Keratinocyte (primary cell): ENCODE measurements at regions not wholly inside any gene's neighbourhood (a gene's known extent, or its start where the extent isn't known, plus 50 kb on each side); places are given as distances from the start of the nearest gene placed in this dataset.

Experiments
- DNase-seq: peaks from one replicate; pipeline ENCODE4 v3.0.0-alpha.2; 2011; ENCODE audit warnings: low read depth, missing footprints, low spot score
- FAIRE-seq: peaks from 2 replicates; lab custom pipeline; 2011; peaks lifted over from hg19 to GRCh38; lab: Jason Lieb, UNC
- H2AFZ ChIP-seq: 2 replicates; pipeline ENCODE4 v1.6.0; 2012; ENCODE audit warnings: low read length, control low read depth, inconsistent platforms; ENCODE audit not compliant: control insufficient read depth
- H3K27ac ChIP-seq: 2 replicates; pipeline ENCODE4 v1.5.1; 2011; ENCODE audit warnings: low read length; ENCODE audit not compliant: control insufficient read depth, insufficient read depth
- H3K27me3 ChIP-seq: 3 replicates; pipeline ENCODE4 v1.6.0; 2011; ENCODE audit warnings: low read length; ENCODE audit not compliant: control insufficient read depth, insufficient read depth; ENCODE audit errors: extremely low read depth
- H3K36me3 ChIP-seq, 2 experiments: 2 replicates in 1 of 2; 3 replicates in 1 of 2; pipeline ENCODE4 v1.5.1; 2011; ENCODE audit warnings: low read length in 2 of 2, mild to moderate bottlenecking in 1 of 2; ENCODE audit not compliant: control insufficient read depth in 2 of 2, insufficient read depth in 2 of 2; ENCODE audit errors: extremely low read depth in 1 of 2
- H3K4me1 ChIP-seq: 3 replicates; pipeline ENCODE4 v1.5.1; 2011; ENCODE audit warnings: low read length; ENCODE audit not compliant: control insufficient read depth, insufficient read depth; ENCODE audit errors: extremely low read depth
- H3K4me2 ChIP-seq: 3 replicates; pipeline ENCODE4 v1.6.0; 2011; ENCODE audit warnings: low read depth, low read length; ENCODE audit not compliant: control insufficient read depth, insufficient read depth; ENCODE audit errors: extremely low read depth
- H3K4me3 ChIP-seq, 3 experiments: fragments of 200-600 bp in 1 of 3; sonication (generic) in 1 of 3; 2 replicates in 2 of 3; 3 replicates in 1 of 3; pipeline ENCODE4 v1.5.1; 2011 to 2016; ENCODE audit warnings: low read length in 3 of 3, mild to moderate bottlenecking in 3 of 3, control low read depth in 2 of 3, inconsistent platforms in 1 of 3, low read depth in 1 of 3, mixed read lengths in 1 of 3, mixed run types in 1 of 3, moderate library complexity in 1 of 3; ENCODE audit not compliant: control insufficient read depth in 2 of 3, insufficient read depth in 2 of 3; ENCODE audit errors: extremely low read depth in 1 of 3
- H3K79me2 ChIP-seq: 2 replicates; pipeline ENCODE4 v1.6.0; 2012; ENCODE audit warnings: low read length; ENCODE audit not compliant: control insufficient read depth, insufficient read depth
- H3K9ac ChIP-seq: 3 replicates; pipeline ENCODE4 v1.6.0; 2011; ENCODE audit warnings: low read length; ENCODE audit not compliant: control insufficient read depth, insufficient read depth; ENCODE audit errors: extremely low read depth
- H3K9me1 ChIP-seq: 3 replicates; pipeline ENCODE4 v1.6.0; 2011; ENCODE audit warnings: low read length; ENCODE audit not compliant: control insufficient read depth, insufficient read depth; ENCODE audit errors: extremely low read depth
- H3K9me3 ChIP-seq: 2 replicates; pipeline ENCODE4 v1.5.1; 2012; ENCODE audit warnings: low read depth, low read length; ENCODE audit not compliant: control insufficient read depth
- H4K20me1 ChIP-seq: 3 replicates; pipeline ENCODE4 v1.6.0; 2011; ENCODE audit warnings: low read length; ENCODE audit not compliant: control insufficient read depth, insufficient read depth; ENCODE audit errors: extremely low read depth
- CTCF ChIP-seq, 3 experiments: IDR thresholded peaks in 1 of 3; conservative IDR thresholded peaks in 1 of 3; optimal IDR thresholded peaks in 1 of 3; 2 replicates in 2 of 3; 3 replicates in 1 of 3; pipeline versions ENCODE3 to v1.5.1; 2011; ENCODE audit warnings: low read length in 3 of 3, mild to moderate bottlenecking in 3 of 3, moderate library complexity in 2 of 3, control low read depth in 1 of 3, inconsistent platforms in 1 of 3; ENCODE audit not compliant: insufficient read depth in 2 of 3; ENCODE audit errors: extremely low read depth in 1 of 3
- EZH2 ChIP-seq: IDR thresholded peaks from one replicate; pipeline ENCODE4 v1.6.1; 2012; ENCODE audit warnings: inconsistent platforms, mild to moderate bottlenecking, low read length, moderate library complexity
- dilution Hi-C: fragments of 300-500 bp; cut with MboI; formaldehyde crosslinking; loops from one replicate; pipeline ENCODE4 v1.7.0; 2020; ENCODE audit warnings: low sequenced_read_pairs; ENCODE audit not compliant: extremely low pct_ligation_motif_present

GRCh38 chr6:164720-165119 lies 127.6 kb upstream of the DUSP22 start:
- Histone ChIP-seq H3K27me3 (no peaks in the 10 kb centered on the region), H3K9ac (no peak overlapping the region), H3K4me2 (no peak overlapping the region), H3K9me3 (no peaks in the 10 kb centered on the region), H3K4me1 (no peaks in the 10 kb centered on the region), H3K9me1 (no peaks in the 10 kb centered on the region), H3K4me3 (no peak overlapping the region), H3K79me2 (no peaks in the 10 kb centered on the region), H4K20me1 (no peaks in the 10 kb centered on the region), H3K27ac (no peak overlapping the region), H2AFZ (no peak overlapping the region), H3K36me3 (no peaks in the 10 kb centered on the region)
- DNase-seq (no peak), FAIRE-seq (no peak)
- no peak for TF ChIP-seq CTCF (optimal IDR thresholded peaks at IDR 0.05 in 1 of 3, IDR thresholded peaks at IDR 0.05 in 1 of 3, conservative IDR thresholded peaks at IDR 0.05 in 1 of 3; ENCODE audit: extremely low read depth in 1 of 3, insufficient read depth in 2 of 3, low read length in 3 of 3)
- TF ChIP-seq EZH2, result no peak
- dilution Hi-C loops, result no loop called here

DNA sequence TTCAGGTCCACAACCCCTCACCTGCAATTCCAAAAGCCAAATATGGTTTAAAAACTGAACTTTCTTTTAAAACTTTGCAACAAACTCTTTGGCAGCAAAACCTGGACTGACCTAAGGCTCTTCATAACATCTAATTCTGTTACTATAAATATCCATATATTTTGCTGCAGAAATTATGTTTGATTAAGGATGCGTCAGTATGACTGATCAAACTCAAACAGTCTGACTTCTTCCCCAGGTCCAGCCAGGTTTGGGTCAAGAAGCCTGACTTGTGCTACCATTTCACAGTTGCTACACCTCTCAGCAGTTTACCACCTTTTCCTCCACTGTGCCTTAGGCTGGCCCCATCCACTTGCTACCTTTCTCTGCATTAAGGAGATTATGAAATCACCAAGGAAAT lies 127.0 kb upstream of the DUSP22 start:
- DNase-seq, result no peak
- H3K4me1 ChIP-seq, result no peaks in the 10 kb centered on the region
- H3K9ac ChIP-seq, result no peak overlapping the region
- H3K4me2 ChIP-seq, result no peak overlapping the region
- H3K9me3 ChIP-seq, result no peaks in the 10 kb centered on the region
- dilution Hi-C loops, result no loop called here
- FAIRE-seq, result no peak
- no peak overlapping the region for H3K4me3 ChIP-seq
- H3K27ac ChIP-seq, result no peak overlapping the region
- H3K9me1 ChIP-seq, result no peaks in the 10 kb centered on the region
- H2AFZ ChIP-seq, result no peak overlapping the region
- H3K36me3 ChIP-seq, result no peaks in the 10 kb centered on the region
- TF ChIP-seq EZH2 (no peak), CTCF (optimal IDR thresholded peaks at IDR 0.05 in 1 of 3, IDR thresholded peaks at IDR 0.05 in 1 of 3, conservative IDR thresholded peaks at IDR 0.05 in 1 of 3; ENCODE audit: extremely low read depth in 1 of 3, insufficient read depth in 2 of 3, low read length in 3 of 3) (no peak)
- H4K20me1 ChIP-seq, result no peaks in the 10 kb centered on the region
- H3K79me2 ChIP-seq, result no peaks in the 10 kb centered on the region
- no peaks in the 10 kb centered on the region for H3K27me3 ChIP-seq
